ENCODE measurements at regions not wholly inside any gene's neighbourhood (a gene's known extent, or its start where the extent isn't known, plus 50 kb on each side); places are given as distances from the start of the nearest gene placed in this dataset.

- no peak for TF ChIP-seq CTCF (IDR thresholded peaks at IDR 0.05)
- TF ChIP-seq POLR2A (IDR thresholded peaks at IDR 0.05): no peak
Measured at GRCh38 chr11:23404225-23405160, 544.2 kb upstream of the CCDC179 start.
